Neural progenitor cell (in vitro differentiated cells): ENCODE measurements at regions not wholly inside any gene's neighbourhood (a gene's known extent, or its start where the extent isn't known, plus 50 kb on each side); places are given as distances from the start of the nearest gene placed in this dataset.

Experiments used
- DNase-seq: peaks from one replicate; pipeline ENCODE4 v3.0.0-alpha.2; 2016; ENCODE audit warnings: low spot score
- H2AFZ ChIP-seq: fragments of 200-600 bp; sonication (generic); replicated peaks from 2 replicates; pipeline ENCODE4 v1.6.1; 2016; ENCODE audit warnings: antibody characterized with exemption
- H3F3A ChIP-seq: fragments of 200-600 bp; sonication (generic); 2 replicates; pipeline ENCODE4 v1.6.1; 2016; ENCODE audit warnings: antibody characterized with exemption, low read depth
- H3K27ac ChIP-seq: fragments of 200-600 bp; sonication (generic); 2 replicates; pipeline ENCODE4 v1.5.1; 2016; ENCODE audit warnings: mild to moderate bottlenecking
- H3K27me3 ChIP-seq: fragments of 200-600 bp; sonication (generic); 2 replicates; pipeline ENCODE4 v1.6.1; 2016; ENCODE audit warnings: mild to moderate bottlenecking, moderate library complexity
- H3K36me3 ChIP-seq: fragments of 200-600 bp; sonication (generic); 2 replicates; pipeline ENCODE4 v1.5.1; 2016
- H3K4me1 ChIP-seq: fragments of 200-600 bp; sonication (generic); 2 replicates; pipeline ENCODE4 v1.6.1; 2016; ENCODE audit warnings: mixed run types
- H3K4me2 ChIP-seq: fragments of 200-600 bp; sonication (generic); 2 replicates; pipeline ENCODE4 v1.6.1; 2016
- H3K4me3 ChIP-seq: fragments of 200-600 bp; sonication (generic); 2 replicates; pipeline ENCODE4 v1.5.1; 2016
- H3K79me2 ChIP-seq: fragments of 200-600 bp; sonication (generic); 2 replicates; pipeline ENCODE4 v1.6.1; 2016; ENCODE audit warnings: low read depth
- H3K9ac ChIP-seq: fragments of 200-600 bp; sonication (generic); 2 replicates; pipeline ENCODE4 v1.6.1; 2016
- H3K9me3 ChIP-seq: fragments of 200-600 bp; sonication (generic); 2 replicates; pipeline ENCODE4 v1.5.1; 2016; ENCODE audit warnings: low read depth
- H4K20me1 ChIP-seq: fragments of 200-600 bp; sonication (generic); 2 replicates; pipeline ENCODE4 v1.6.1; 2016; ENCODE audit warnings: low read depth
- H3K27ac Mint-ChIP-seq: 3 replicates; pipeline ENCODE4 v1.8.0; 2021; ENCODE audit warnings: mixed read lengths
- H3K27me3 Mint-ChIP-seq: 2 replicates; pipeline ENCODE4 v1.8.0; 2022; ENCODE audit warnings: low read depth, mild to moderate bottlenecking, inconsistent platforms, moderate library complexity, mixed read lengths; ENCODE audit not compliant: insufficient read depth
- H3K36me3 Mint-ChIP-seq: 3 replicates; pipeline ENCODE4 v1.8.0; 2021; ENCODE audit warnings: mixed read lengths
- H3K4me1 Mint-ChIP-seq: 3 replicates; pipeline ENCODE4 v1.8.0; 2021; ENCODE audit warnings: mixed read lengths
- H3K4me3 Mint-ChIP-seq: 3 replicates; pipeline ENCODE4 v1.8.0; 2021; ENCODE audit warnings: mild to moderate bottlenecking, moderate library complexity, mixed read lengths
- H3K9me3 Mint-ChIP-seq: 3 replicates; pipeline ENCODE4 v1.8.0; 2020; ENCODE audit warnings: mixed read lengths
- EZH2 ChIP-seq: fragments of 200-600 bp; sonication (generic); IDR thresholded peaks from 2 replicates; pipeline ENCODE4 v1.6.1; 2017; ENCODE audit warnings: antibody characterized with exemption, mild to moderate bottlenecking, moderate library complexity
- EZH2phosphoT487 ChIP-seq: fragments of 200-600 bp; sonication (generic); IDR thresholded peaks from 2 replicates; pipeline ENCODE4 v1.6.1; 2017; ENCODE audit warnings: antibody characterized with exemption
- TF ChIP-seq, protein P1 (sequence below): fragments of 200-600 bp; sonication (generic); IDR thresholded peaks from 2 replicates; pipeline ENCODE4 v1.5.1; 2017; ENCODE audit warnings: antibody characterized with exemption, mild to moderate bottlenecking

DNA sequence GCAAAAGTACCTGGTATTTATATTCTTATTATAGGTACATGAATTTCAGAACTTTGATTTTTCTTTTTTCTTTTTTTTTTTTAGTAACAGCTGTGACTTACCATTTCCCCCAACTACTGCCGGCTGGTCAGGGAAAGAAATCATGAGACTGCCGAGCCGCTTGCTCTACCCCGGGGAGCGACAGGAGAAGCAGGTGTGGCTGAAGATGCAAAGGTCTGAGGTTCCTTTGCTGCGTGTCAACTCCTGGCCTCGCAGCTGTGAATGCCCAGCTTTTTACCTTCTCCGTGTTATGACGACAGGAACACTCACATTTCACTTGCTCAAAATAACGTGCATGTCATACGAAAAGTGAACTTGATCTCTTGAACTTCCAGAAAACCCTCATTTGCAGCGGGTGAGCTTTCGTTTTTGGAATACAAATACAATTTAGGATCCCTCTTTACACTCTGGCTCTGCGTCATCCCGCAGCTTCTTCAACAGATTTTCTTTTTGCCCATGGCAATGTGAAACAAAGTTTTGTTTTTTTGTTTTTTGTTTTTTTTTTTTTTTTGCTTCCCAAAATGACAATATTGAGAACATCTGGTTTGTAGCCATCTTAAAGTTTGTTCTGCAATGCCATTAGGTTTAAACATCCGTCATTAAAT, 117.9 kb downstream of the EFNB2 start:
- Histone ChIP-seq H3K36me3 (no peaks in the 10 kb centered on the region), H3K27ac (no peak overlapping the region), H3K4me2 (no peak overlapping the region), H2AFZ (no peak overlapping the region), H3K79me2 (no peaks in the 10 kb centered on the region), H3K9ac (no peak overlapping the region), H3K9me3 (no peaks in the 10 kb centered on the region), H3K27me3 (no peaks in the 10 kb centered on the region), H3K4me1 (peaks cover 20% of the 10 kb centered on the region), H3F3A (peaks cover 1% of the 10 kb centered on the region), H3K4me3 (no peak overlapping the region), H4K20me1 (no peaks in the 10 kb centered on the region)
- Mint-ChIP-seq H3K4me3 (no peak overlapping the region), H3K36me3 (no peaks in the 10 kb centered on the region), H3K9me3 (peaks cover 3% of the 10 kb centered on the region), H3K27me3 (no peaks in the 10 kb centered on the region), H3K4me1 (peaks cover 36% of the 10 kb centered on the region), H3K27ac (peak overlapping the region; percentile 54)
- no peak for TF ChIP-seq EZH2
- TF ChIP-seq, protein P1, sequence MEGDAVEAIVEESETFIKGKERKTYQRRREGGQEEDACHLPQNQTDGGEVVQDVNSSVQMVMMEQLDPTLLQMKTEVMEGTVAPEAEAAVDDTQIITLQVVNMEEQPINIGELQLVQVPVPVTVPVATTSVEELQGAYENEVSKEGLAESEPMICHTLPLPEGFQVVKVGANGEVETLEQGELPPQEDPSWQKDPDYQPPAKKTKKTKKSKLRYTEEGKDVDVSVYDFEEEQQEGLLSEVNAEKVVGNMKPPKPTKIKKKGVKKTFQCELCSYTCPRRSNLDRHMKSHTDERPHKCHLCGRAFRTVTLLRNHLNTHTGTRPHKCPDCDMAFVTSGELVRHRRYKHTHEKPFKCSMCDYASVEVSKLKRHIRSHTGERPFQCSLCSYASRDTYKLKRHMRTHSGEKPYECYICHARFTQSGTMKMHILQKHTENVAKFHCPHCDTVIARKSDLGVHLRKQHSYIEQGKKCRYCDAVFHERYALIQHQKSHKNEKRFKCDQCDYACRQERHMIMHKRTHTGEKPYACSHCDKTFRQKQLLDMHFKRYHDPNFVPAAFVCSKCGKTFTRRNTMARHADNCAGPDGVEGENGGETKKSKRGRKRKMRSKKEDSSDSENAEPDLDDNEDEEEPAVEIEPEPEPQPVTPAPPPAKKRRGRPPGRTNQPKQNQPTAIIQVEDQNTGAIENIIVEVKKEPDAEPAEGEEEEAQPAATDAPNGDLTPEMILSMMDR, result no peak
- no peak for TF ChIP-seq EZH2phosphoT487
- no peak for DNase-seq

DNA sequence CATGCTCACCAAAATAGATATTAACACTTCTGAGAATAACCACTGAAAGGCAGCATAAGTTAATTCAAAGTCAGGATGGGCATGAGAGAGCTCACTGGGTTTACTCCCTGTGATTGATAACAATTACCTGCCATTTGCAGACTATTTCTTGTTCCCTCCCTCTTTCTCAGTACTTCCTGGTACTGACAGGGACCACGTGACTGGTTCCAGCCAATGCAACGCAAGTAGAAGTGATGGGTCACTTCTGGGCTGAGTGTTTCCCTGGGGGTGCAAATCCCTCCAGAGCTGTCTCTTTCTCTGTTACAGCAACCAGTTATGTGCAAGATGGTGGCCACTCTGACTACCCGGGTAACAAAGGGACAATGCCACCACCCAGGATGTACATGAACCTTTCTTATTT, 118.8 kb downstream of the EFNB2 start:
- Mint-ChIP-seq H3K4me1 (peaks cover 32% of the 10 kb centered on the region), H3K36me3 (no peaks in the 10 kb centered on the region)

DNA sequence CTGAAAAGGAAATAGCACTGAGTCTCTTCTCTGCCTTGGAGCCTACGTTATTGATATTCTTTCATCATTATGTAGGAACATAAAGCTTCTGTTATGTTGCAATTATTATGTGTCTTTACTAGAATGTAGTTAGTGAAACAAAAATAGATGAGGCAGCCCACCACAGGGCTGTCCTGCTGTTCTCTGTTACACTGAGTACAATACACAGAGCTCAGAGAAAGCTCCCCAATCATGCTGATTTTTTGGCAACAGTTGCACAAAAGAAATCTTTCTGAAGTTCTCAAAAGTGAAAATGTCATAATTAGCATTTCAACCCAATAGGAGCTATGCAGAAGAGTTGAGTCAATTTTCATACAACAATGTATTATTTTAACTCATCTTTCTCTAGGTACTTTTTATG, 119.5 kb downstream of the EFNB2 start:
- Mint-ChIP-seq H3K27ac (no peak overlapping the region), H3K4me1 (peaks cover 32% of the 10 kb centered on the region), H3K27me3 (no peaks in the 10 kb centered on the region), H3K36me3 (no peaks in the 10 kb centered on the region), H3K9me3 (no peaks in the 10 kb centered on the region), H3K4me3 (no peak overlapping the region)
- Histone ChIP-seq H3K36me3 (no peaks in the 10 kb centered on the region), H3K4me3 (no peak overlapping the region), H3F3A (no peaks in the 10 kb centered on the region), H3K27ac (no peak overlapping the region), H4K20me1 (no peaks in the 10 kb centered on the region), H3K4me1 (peaks cover 19% of the 10 kb centered on the region), H3K79me2 (no peaks in the 10 kb centered on the region), H3K9me3 (no peaks in the 10 kb centered on the region), H3K27me3 (no peaks in the 10 kb centered on the region), H2AFZ (no peak overlapping the region), H3K4me2 (no peak overlapping the region), H3K9ac (no peak overlapping the region)
- no peak for TF ChIP-seq EZH2phosphoT487
- DNase-seq, result no peak

More for the DNA sequence above, 118.8 kb downstream of the EFNB2 start:
- no peak overlapping the region for H3K4me3 Mint-ChIP-seq
- Histone ChIP-seq H3K9ac (no peak overlapping the region), H3K4me2 (no peak overlapping the region), H3K79me2 (no peaks in the 10 kb centered on the region), H3K4me3 (no peak overlapping the region), H3K27ac (no peak overlapping the region), H3F3A (no peaks in the 10 kb centered on the region), H3K36me3 (no peaks in the 10 kb centered on the region), H2AFZ (no peak overlapping the region), H3K4me1 (peaks cover 19% of the 10 kb centered on the region), H3K9me3 (no peaks in the 10 kb centered on the region), H3K27me3 (no peaks in the 10 kb centered on the region), H4K20me1 (no peaks in the 10 kb centered on the region)
- no peaks in the 10 kb centered on the region for H3K9me3 Mint-ChIP-seq
- no peak for DNase-seq
- no peak overlapping the region for H3K27ac Mint-ChIP-seq
- H3K27me3 Mint-ChIP-seq, result no peaks in the 10 kb centered on the region
- TF ChIP-seq EZH2phosphoT487 (no peak), EZH2 (no peak)
- TF ChIP-seq, protein P1, result no peak

DNA sequence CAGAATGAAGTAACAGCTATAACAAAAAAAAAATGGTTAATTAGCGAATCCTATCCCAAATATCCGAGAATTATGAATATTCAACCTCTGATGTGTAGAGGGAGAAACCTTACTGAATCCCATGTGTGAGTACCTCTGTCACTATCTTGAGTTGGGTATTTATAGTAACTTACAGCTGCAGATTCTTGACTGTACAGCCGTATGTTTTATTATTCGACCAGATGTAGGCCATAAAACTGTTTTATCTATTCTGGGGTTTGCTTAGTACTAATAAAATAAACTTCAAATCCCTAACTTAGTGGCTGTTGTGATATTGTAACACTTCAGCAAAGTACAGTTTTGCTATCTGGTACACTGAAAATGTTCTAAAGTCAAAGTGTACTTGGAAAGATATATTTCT, 120.0 kb downstream of the EFNB2 start:
- H3K9ac ChIP-seq, result no peak overlapping the region
- H3K4me2 ChIP-seq, result no peak overlapping the region
- H3K27me3 Mint-ChIP-seq, result no peaks in the 10 kb centered on the region
- H3K4me1 Mint-ChIP-seq, result peaks cover 32% of the 10 kb centered on the region
- DNase-seq, result no peak
- H4K20me1 ChIP-seq, result no peaks in the 10 kb centered on the region
- no peak for TF ChIP-seq EZH2
- no peak for TF ChIP-seq EZH2phosphoT487
- TF ChIP-seq, protein P1, result no peak
- no peak overlapping the region for H3K27ac Mint-ChIP-seq
- peaks cover 19% of the 10 kb centered on the region for H3K4me1 ChIP-seq
- H3K9me3 Mint-ChIP-seq, result peaks cover 4% of the 10 kb centered on the region
- H3K27ac ChIP-seq, result no peak overlapping the region
- no peak overlapping the region for H3K4me3 ChIP-seq
- H3K36me3 ChIP-seq, result no peaks in the 10 kb centered on the region
- H3F3A ChIP-seq, result no peaks in the 10 kb centered on the region
- no peak overlapping the region for H2AFZ ChIP-seq
- no peak overlapping the region for H3K4me3 Mint-ChIP-seq
- H3K27me3 ChIP-seq, result no peaks in the 10 kb centered on the region
- H3K79me2 ChIP-seq, result no peaks in the 10 kb centered on the region
- no peaks in the 10 kb centered on the region for H3K9me3 ChIP-seq
- no peaks in the 10 kb centered on the region for H3K36me3 Mint-ChIP-seq
